ENCODE measurements at regions not wholly inside any gene's neighbourhood (a gene's known extent, or its start where the extent isn't known, plus 50 kb on each side); places are given as distances from the start of the nearest gene placed in this dataset.

DNA sequence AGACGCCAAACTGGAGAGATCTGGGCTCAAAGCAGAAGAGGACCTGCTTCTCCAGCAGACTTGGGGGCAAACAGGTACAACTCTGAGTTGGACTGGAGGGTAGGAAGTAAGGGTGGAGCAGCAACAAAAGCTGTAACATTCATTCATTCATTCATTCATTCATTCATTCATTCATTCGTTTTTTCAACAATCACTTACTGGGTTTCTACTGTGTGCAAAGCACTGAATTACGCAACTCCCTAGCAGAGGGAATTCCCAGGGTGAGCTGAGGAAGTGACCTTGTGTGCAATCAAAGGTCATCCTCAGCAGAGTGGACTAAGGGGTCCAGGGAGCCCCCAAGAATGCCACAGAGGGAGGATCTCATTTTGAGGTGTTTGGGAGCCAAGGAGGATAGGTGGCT lies 231.1 kb upstream of the SDK2 start:
- H3K36me3 Mint-ChIP-seq = no peaks in the 10 kb centered on the region
- no peak overlapping the region for H3K4me3 Mint-ChIP-seq
- peaks cover 3% of the 10 kb centered on the region for H3K9me3 Mint-ChIP-seq
- peaks cover 39% of the 10 kb centered on the region for H3K27me3 Mint-ChIP-seq (ENCODE audit: low read depth)
- TF ChIP-seq, protein P1, sequence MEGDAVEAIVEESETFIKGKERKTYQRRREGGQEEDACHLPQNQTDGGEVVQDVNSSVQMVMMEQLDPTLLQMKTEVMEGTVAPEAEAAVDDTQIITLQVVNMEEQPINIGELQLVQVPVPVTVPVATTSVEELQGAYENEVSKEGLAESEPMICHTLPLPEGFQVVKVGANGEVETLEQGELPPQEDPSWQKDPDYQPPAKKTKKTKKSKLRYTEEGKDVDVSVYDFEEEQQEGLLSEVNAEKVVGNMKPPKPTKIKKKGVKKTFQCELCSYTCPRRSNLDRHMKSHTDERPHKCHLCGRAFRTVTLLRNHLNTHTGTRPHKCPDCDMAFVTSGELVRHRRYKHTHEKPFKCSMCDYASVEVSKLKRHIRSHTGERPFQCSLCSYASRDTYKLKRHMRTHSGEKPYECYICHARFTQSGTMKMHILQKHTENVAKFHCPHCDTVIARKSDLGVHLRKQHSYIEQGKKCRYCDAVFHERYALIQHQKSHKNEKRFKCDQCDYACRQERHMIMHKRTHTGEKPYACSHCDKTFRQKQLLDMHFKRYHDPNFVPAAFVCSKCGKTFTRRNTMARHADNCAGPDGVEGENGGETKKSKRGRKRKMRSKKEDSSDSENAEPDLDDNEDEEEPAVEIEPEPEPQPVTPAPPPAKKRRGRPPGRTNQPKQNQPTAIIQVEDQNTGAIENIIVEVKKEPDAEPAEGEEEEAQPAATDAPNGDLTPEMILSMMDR (IDR thresholded peaks at IDR 0.05; ENCODE audit: unreplicated experiment) = no peak
- H3K27ac Mint-ChIP-seq = no peak overlapping the region
- no peaks in the 10 kb centered on the region for H3K4me1 Mint-ChIP-seq
- no peak for DNase-seq (ENCODE audit: low spot score in 2 of 2, unreplicated experiment in 2 of 2)

DNA sequence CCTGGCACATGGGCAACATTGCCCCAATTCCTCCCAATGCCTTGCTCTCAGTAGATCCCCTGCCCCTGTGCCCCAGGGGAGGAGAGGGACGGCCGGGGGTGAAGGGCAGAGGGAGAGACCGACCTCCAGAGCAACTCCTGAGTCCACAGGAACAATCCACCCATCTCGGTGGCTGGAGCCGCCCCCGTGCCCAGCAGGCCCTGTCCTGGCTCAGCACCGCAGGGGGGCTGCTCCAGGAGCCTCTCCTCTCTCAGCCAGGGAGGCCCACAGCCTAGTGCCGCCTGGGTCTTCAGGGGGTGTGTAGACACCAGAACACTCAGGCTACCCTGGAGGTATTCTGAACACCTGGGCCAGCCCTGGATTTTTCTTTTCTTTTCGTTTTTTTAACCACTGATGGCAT lies 233.7 kb upstream of the SDK2 start:
- Mint-ChIP-seq H3K27ac (no peak overlapping the region), H3K9me3 (peaks cover 3% of the 10 kb centered on the region), H3K27me3 (ENCODE audit: low read depth) (peaks cover 60% of the 10 kb centered on the region), H3K4me3 (no peak overlapping the region), H3K36me3 (no peaks in the 10 kb centered on the region), H3K4me1 (no peaks in the 10 kb centered on the region)
- no peak for DNase-seq (ENCODE audit: low spot score in 2 of 2, unreplicated experiment in 2 of 2)
- TF ChIP-seq, protein P1 (IDR thresholded peaks at IDR 0.05; ENCODE audit: unreplicated experiment) = no peak

DNA sequence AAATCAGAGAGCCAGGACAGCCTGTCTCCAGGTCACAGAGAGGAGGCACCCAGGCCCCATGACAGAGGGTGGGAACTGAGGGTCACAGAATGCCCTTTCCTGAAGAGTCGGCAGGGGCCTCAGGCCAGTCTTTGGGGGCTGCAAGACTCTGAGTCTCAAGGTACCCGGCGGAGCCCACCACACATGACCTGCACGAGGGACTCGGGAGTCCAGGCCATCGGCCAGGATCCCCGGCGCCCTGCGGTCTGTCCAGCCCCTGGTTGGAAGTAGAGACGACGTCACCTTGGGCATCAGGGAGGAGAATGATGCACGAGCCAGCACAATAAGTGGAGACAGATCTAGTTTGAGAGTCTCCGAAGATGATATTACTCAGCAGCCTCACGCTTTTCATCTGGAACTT lies 234.7 kb upstream of the SDK2 start:
- no peak overlapping the region for H3K27ac Mint-ChIP-seq
- TF ChIP-seq, protein P1 (IDR thresholded peaks at IDR 0.05; ENCODE audit: unreplicated experiment) = no peak
- DNase-seq (ENCODE audit: low spot score in 2 of 2, unreplicated experiment in 2 of 2) = no peak
- H3K4me1 Mint-ChIP-seq = no peaks in the 10 kb centered on the region
- no peaks in the 10 kb centered on the region for H3K9me3 Mint-ChIP-seq
- H3K36me3 Mint-ChIP-seq = no peaks in the 10 kb centered on the region
- no peak overlapping the region for H3K4me3 Mint-ChIP-seq
- peaks cover 68% of the 10 kb centered on the region for H3K27me3 Mint-ChIP-seq (ENCODE audit: low read depth)

DNA sequence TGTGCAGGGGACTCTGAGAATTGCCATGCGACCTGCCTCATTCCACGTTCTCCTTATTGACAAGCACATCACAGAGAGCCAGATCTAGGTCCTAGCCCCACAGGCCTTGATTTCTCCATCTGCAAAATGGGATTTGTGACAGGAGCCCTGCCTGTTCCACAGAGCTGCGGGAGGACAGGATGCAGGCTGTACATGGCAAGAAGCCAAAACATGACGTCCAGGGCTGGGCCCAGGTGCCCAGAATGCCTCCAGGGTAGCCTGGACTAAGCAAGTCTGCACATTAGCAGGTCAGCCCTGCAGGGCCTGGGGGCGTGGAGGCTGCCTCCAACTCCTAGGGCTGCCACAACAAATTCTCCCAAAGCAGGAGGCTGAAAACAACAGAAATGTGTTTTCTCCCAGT lies 235.7 kb upstream of the SDK2 start:
- H3K4me1 Mint-ChIP-seq = no peaks in the 10 kb centered on the region
- no peak overlapping the region for H3K4me3 Mint-ChIP-seq
- H3K9me3 Mint-ChIP-seq = no peaks in the 10 kb centered on the region
- TF ChIP-seq, protein P1 (IDR thresholded peaks at IDR 0.05; ENCODE audit: unreplicated experiment) = no peak
- no peak overlapping the region for H3K27ac Mint-ChIP-seq
- no peaks in the 10 kb centered on the region for H3K36me3 Mint-ChIP-seq
- peaks cover 73% of the 10 kb centered on the region for H3K27me3 Mint-ChIP-seq (ENCODE audit: low read depth)
- DNase-seq (ENCODE audit: low spot score in 2 of 2, unreplicated experiment in 2 of 2) = no peak

DNA sequence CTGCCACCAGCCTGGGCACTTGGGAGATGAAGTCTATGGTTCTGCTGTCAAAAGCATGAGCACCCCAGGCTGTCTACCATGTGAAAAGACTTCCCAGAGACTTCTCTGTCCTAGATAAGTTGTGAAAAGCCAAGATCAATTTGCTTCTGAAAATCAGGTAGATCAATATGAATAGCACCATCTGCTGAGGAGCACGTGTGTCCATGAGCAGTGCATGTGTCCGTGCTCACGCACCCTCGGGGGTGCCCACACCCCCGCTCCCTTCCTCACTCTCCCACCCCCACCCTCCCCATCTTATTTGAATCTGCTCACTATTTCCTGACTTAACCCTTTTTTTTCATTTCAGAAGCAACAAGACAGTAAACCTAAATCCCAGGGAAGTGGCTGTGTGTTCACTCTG lies 238.3 kb upstream of the SDK2 start:
- H3K4me3 Mint-ChIP-seq = no peak overlapping the region
- no peaks in the 10 kb centered on the region for H3K9me3 Mint-ChIP-seq
- H3K27me3 Mint-ChIP-seq (ENCODE audit: low read depth) = peaks cover 76% of the 10 kb centered on the region
- H3K4me1 Mint-ChIP-seq = no peaks in the 10 kb centered on the region
- H3K27ac Mint-ChIP-seq = no peak overlapping the region
- TF ChIP-seq, protein P1 (IDR thresholded peaks at IDR 0.05; ENCODE audit: unreplicated experiment) = no peak
- H3K36me3 Mint-ChIP-seq = no peaks in the 10 kb centered on the region
- DNase-seq (ENCODE audit: low spot score in 2 of 2, unreplicated experiment in 2 of 2) = no peak

DNA sequence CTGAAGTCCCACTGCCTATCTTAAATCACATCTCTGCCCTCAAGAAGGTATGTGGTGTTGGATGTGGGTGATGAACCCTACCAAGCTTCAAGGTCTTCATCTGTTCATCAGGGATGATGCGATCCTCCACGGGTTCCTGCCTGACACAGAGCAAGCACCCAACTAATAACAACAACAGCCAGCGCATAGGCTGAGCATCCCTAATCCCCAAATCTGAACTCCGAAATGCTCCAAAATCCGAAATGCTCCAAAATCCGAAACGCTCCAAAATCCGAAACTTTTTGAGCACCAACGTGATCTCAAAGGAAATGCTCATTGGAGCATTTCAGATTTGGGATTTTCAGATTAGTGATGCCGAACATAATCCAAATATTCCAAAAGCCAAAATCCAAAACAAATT lies 238.9 kb upstream of the SDK2 start:
- no peaks in the 10 kb centered on the region for H3K9me3 Mint-ChIP-seq
- H3K4me3 Mint-ChIP-seq = no peak overlapping the region
- H3K4me1 Mint-ChIP-seq = no peaks in the 10 kb centered on the region
- H3K27me3 Mint-ChIP-seq (ENCODE audit: low read depth) = peaks cover 79% of the 10 kb centered on the region
- H3K27ac Mint-ChIP-seq = no peak overlapping the region
- no peaks in the 10 kb centered on the region for H3K36me3 Mint-ChIP-seq
- DNase-seq (ENCODE audit: low spot score in 2 of 2, unreplicated experiment in 2 of 2) = no peak
- TF ChIP-seq, protein P1 (IDR thresholded peaks at IDR 0.05; ENCODE audit: unreplicated experiment) = no peak
